BE2C (cell line): ENCODE measurements at regions not wholly inside any gene's neighbourhood (a gene's known extent, or its start where the extent isn't known, plus 50 kb on each side); places are given as distances from the start of the nearest gene placed in this dataset.

Experiments used
- DNase-seq: peaks from one replicate; pipeline ENCODE4 v3.0.0-alpha.2; 2020
- H3K27me3 ChIP-seq: fragments of 250-450 bp; sonication (Bioruptor Pico); 2 replicates; pipeline ENCODE4 v1.5.1; 2020; ENCODE audit warnings: mild to moderate bottlenecking
- H3K36me3 ChIP-seq: fragments of 250-450 bp; sonication (Bioruptor Pico); 2 replicates; pipeline ENCODE4 v1.5.1; 2020; ENCODE audit warnings: mild to moderate bottlenecking
- H3K4me1 ChIP-seq: fragments of 250-450 bp; sonication (Bioruptor Pico); 2 replicates; pipeline ENCODE4 v1.5.1; 2020
- H3K4me3 ChIP-seq: 2 replicates; pipeline ENCODE4 v1.5.1; 2011; ENCODE audit warnings: low read depth, low read length
- H3K9me3 ChIP-seq: fragments of 250-450 bp; sonication (Bioruptor Pico); 2 replicates; pipeline ENCODE4 v1.5.1; 2020
- CTCF ChIP-seq: IDR thresholded peaks from 2 replicates; pipeline ENCODE4 v1.5.1; 2012; ENCODE audit warnings: mild to moderate bottlenecking, low read depth, low read length

GRCh38 chr22:48979482-48979881, 848.2 kb downstream of the BRD1 start:
- no peak overlapping the region for H3K4me3 ChIP-seq
- no peaks in the 10 kb centered on the region for H3K4me1 ChIP-seq
- H3K27me3 ChIP-seq, result no peaks in the 10 kb centered on the region
- H3K9me3 ChIP-seq, result peaks cover 3% of the 10 kb centered on the region
- DNase-seq, result no peak
- no peak for TF ChIP-seq CTCF
- H3K36me3 ChIP-seq, result no peaks in the 10 kb centered on the region

- Histone ChIP-seq H3K36me3 (no peaks in the 10 kb centered on the region), H3K4me1 (no peaks in the 10 kb centered on the region), H3K27me3 (no peaks in the 10 kb centered on the region), H3K9me3 (no peaks in the 10 kb centered on the region; the same call in none of the 2 replicates), H3K4me3 (no peak overlapping the region)
- no peak for TF ChIP-seq CTCF
- DNase-seq, result no peak
Measured at GRCh38 chr22:48976556-48977535, 850.8 kb downstream of the BRD1 start.

- no peak for DNase-seq
- Histone ChIP-seq H3K4me1 (no peaks in the 10 kb centered on the region), H3K27me3 (no peaks in the 10 kb centered on the region), H3K36me3 (no peaks in the 10 kb centered on the region), H3K4me3 (no peak overlapping the region), H3K9me3 (no peaks in the 10 kb centered on the region; the same call in none of the 2 replicates)
- no peak for TF ChIP-seq CTCF
Measured at GRCh38 chr22:48975886-48976285, 851.8 kb downstream of the BRD1 start.

- no peak overlapping the region for H3K4me3 ChIP-seq
- no peak for DNase-seq
- H3K27me3 ChIP-seq, result no peaks in the 10 kb centered on the region
- no peak for TF ChIP-seq CTCF
- no peaks in the 10 kb centered on the region; the same call in none of the 2 replicates for H3K9me3 ChIP-seq
- H3K36me3 ChIP-seq, result no peaks in the 10 kb centered on the region
- H3K4me1 ChIP-seq, result no peaks in the 10 kb centered on the region
Measured at GRCh38 chr22:48975316-48975741, 852.3 kb downstream of the BRD1 start.

- DNase-seq, result no peak
- H3K27me3 ChIP-seq, result no peaks in the 10 kb centered on the region
- no peak for TF ChIP-seq CTCF
- H3K4me3 ChIP-seq, result no peak overlapping the region
- H3K9me3 ChIP-seq, result no peaks in the 10 kb centered on the region; the same call in none of the 2 replicates
- H3K36me3 ChIP-seq, result no peaks in the 10 kb centered on the region
- H3K4me1 ChIP-seq, result no peaks in the 10 kb centered on the region
Measured at GRCh38 chr22:48974443-48975315, 853.0 kb downstream of the BRD1 start.
